Muscle layer of colon (tissue), 2 donors: ENCODE measurements at regions not wholly inside any gene's neighbourhood (a gene's known extent, or its start where the extent isn't known, plus 50 kb on each side); places are given as distances from the start of the nearest gene placed in this dataset.

Experiments
- H3K27ac ChIP-seq: one replicate; pipeline ENCODE4 v1.7.0; 2013; ENCODE audit warnings: low read depth, mild to moderate bottlenecking, low read length, moderate library complexity
- H3K27me3 ChIP-seq, 2 donors: one replicate each; pipeline ENCODE4 v1.7.0; 2013; ENCODE audit warnings: low read length in 2 of 2, mild to moderate bottlenecking in 2 of 2; ENCODE audit not compliant: insufficient read depth in 2 of 2, control insufficient read depth in 1 of 2
- H3K36me3 ChIP-seq: one replicate; pipeline ENCODE4 v1.7.0; 2013; ENCODE audit warnings: mild to moderate bottlenecking, low read length; ENCODE audit not compliant: insufficient read depth
- H3K4me1 ChIP-seq: one replicate; pipeline ENCODE4 v1.7.0; 2013; ENCODE audit warnings: mild to moderate bottlenecking, low read length; ENCODE audit not compliant: insufficient read depth
- H3K4me3 ChIP-seq, 2 donors: one replicate each; pipeline ENCODE4 v1.7.0; 2013; ENCODE audit warnings: low read length in 2 of 2, low read depth in 1 of 2, mild to moderate bottlenecking in 1 of 2, moderate library complexity in 1 of 2
- H3K9ac ChIP-seq: one replicate; pipeline ENCODE4 v1.7.0; 2013; ENCODE audit warnings: low read length
- H3K9me3 ChIP-seq: one replicate; pipeline ENCODE4 v1.7.0; 2013; ENCODE audit warnings: mild to moderate bottlenecking, low read length
- donor health status: abdominal sarcoma.
- donor health status: Adenocarcinoma of cecum.

DNA sequence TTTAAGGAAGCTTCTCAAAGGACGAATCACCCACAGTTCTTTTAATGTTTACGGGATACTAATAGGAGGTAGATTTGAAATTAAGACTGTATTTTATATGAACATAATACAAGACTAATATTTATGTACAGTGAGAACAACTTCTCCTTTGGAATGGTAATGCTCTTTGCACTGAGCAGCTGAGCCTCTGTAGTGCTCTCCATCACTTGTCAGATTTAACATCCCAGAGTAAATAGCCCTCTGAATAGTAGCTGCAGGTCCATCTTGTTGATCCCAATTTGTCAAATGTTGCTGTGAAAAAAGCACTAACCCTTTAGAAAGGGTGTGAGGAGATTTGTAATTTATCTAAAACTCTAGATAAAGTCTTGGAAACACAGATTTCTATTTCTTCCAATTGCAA is 351.4 kb upstream of the KCNMB2 start:
- H3K9me3 ChIP-seq = no peaks in the 10 kb centered on the region

DNA sequence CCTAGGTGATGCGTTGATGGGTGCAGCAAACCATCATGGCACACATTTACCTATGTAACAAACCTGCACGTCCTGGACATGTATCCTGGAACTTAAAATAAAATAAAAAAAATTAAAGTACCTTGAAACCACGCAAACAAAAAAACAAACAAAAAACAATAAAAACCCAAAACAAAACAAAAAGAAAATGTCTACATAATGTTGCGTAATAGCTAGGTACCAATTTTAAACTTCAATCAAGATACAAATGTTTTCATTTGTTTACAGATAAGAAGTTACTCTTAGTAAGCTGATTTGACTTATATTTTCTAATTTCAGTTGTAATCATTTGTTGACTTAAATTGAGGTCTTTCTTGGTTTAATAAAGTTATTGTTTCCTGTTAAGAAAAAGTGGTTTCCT is 349.6 kb upstream of the KCNMB2 start:
- Histone ChIP-seq H3K4me3 (no peak overlapping the region), H3K9ac (no peak overlapping the region), H3K27me3 (no peaks in the 10 kb centered on the region), H3K27ac (no peak overlapping the region), H3K36me3 (no peaks in the 10 kb centered on the region), H3K4me1 (peaks cover 6% of the 10 kb centered on the region), H3K9me3 (no peaks in the 10 kb centered on the region)

More for the DNA sequence above, 351.4 kb upstream of the KCNMB2 start:
- no peak overlapping the region for H3K27ac ChIP-seq
- no peak overlapping the region for H3K9ac ChIP-seq
- H3K4me3 ChIP-seq = no peak overlapping the region
- peaks cover 6% of the 10 kb centered on the region for H3K4me1 ChIP-seq
- H3K36me3 ChIP-seq = no peaks in the 10 kb centered on the region
- no peaks in the 10 kb centered on the region for H3K27me3 ChIP-seq

DNA sequence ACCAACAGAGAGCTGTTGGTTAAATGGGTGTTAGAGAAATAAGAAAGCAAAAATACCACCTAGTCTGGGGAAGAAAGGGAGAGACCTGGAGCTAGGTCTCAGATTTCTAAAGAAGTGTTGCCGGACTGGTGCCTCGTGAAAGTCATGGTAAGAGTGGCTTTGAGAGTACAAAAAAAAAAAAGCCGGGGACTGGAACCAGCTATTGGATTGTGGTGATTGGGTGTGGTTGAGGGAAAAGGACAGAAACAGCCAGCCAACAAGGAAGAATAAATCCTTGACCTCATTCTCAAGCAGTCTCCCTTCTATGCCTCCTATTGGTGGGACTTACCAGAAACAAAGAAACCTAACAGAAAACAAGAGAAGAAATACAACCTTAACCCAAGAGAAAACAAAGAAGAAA is 346.4 kb upstream of the KCNMB2 start:
- Histone ChIP-seq H3K4me3 (no peak overlapping the region), H3K4me1 (no peaks in the 10 kb centered on the region), H3K9ac (no peak overlapping the region), H3K36me3 (no peaks in the 10 kb centered on the region), H3K27ac (no peak overlapping the region), H3K27me3 (no peaks in the 10 kb centered on the region), H3K9me3 (no peaks in the 10 kb centered on the region)

DNA sequence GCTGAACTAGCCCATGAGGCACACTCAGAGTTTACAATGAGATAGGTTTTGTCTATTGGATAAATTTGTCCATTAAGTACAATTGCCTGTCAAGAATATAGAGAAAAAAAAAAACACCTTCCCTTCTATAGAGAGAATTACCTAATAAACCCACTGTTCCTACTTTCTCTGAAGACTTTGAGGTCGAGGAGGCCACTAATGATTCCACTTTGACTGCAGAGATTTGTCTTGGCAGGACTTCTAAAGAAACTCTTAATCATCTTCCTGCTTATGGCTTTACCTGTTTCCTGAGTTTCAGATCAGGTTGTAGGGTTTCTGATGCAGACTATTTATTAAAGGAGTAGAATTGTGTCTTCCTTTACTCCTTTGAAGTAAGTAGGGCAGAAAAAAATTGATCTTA is 342.4 kb upstream of the KCNMB2 start:
- Histone ChIP-seq H3K4me3 (no peak overlapping the region), H3K36me3 (no peaks in the 10 kb centered on the region), H3K27ac (no peak overlapping the region), H3K4me1 (peaks cover 3% of the 10 kb centered on the region), H3K9me3 (no peaks in the 10 kb centered on the region), H3K9ac (no peak overlapping the region), H3K27me3 (no peaks in the 10 kb centered on the region)

DNA sequence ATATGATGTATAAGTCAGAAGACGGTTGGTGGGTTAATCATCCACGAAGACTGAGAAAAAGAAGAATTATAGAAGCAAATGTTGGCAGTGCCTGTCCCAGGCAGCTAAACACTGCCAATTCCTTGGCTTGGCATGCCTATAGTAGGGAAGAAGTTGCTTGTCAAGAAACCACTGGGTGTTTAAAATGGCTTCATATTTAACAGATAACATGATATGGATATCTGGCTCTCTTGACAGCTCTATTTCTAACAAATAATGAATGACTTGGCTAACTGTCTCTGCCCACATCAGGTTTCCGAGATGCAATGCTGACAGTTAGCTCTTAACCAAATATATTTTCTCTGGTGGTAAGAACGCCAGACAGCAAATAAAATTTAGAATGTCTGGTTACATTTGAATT is 341.7 kb upstream of the KCNMB2 start:
- Histone ChIP-seq H3K36me3 (no peaks in the 10 kb centered on the region), H3K27ac (no peak overlapping the region), H3K4me3 (no peak overlapping the region), H3K9ac (no peak overlapping the region), H3K27me3 (no peaks in the 10 kb centered on the region), H3K9me3 (no peaks in the 10 kb centered on the region), H3K4me1 (peaks cover 3% of the 10 kb centered on the region)

DNA sequence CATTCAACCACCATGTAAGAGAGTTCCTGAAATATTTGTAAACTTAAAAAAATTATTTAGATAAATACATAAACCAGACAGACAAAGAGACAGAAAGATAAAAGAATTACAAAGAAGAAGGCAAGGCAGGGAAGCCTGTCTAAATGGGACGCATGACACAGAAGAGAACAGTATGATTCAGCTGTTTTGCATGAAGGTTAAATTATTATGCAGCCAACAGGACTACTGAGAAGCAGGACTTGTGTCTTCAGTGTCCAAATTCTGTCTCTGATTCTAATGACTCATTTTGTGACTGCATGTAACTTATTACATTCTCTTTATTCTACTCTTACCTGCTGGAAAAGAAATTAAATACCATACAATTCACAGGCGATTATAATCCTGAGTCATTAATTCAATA is 340.4 kb upstream of the KCNMB2 start:
- no peak overlapping the region for H3K4me3 ChIP-seq
- H3K4me1 ChIP-seq = peaks cover 3% of the 10 kb centered on the region
- no peak overlapping the region for H3K9ac ChIP-seq
- H3K27me3 ChIP-seq = no peaks in the 10 kb centered on the region
- H3K9me3 ChIP-seq = no peaks in the 10 kb centered on the region
- no peaks in the 10 kb centered on the region for H3K36me3 ChIP-seq
- H3K27ac ChIP-seq = no peak overlapping the region

DNA sequence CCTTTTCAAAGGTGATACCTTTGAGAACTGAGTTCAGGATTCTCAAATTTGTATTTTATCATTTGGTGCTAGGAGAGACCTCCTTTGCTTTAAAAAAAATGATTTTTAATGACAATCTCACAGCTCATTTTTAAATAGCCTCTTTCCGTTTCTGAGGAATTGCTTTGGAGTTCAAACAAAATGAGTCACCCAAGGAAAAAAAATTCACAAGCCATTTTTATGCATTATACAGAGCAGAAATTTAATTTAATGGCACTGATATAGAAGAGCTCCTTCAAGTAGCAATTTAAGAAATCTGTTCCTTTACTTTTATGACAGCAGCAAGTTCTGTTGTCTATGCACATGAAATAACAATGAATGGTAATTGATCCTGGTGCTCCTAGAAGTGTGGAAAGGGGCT is 337.9 kb upstream of the KCNMB2 start:
- Histone ChIP-seq H3K27me3 (no peaks in the 10 kb centered on the region), H3K9ac (no peak overlapping the region)

DNA sequence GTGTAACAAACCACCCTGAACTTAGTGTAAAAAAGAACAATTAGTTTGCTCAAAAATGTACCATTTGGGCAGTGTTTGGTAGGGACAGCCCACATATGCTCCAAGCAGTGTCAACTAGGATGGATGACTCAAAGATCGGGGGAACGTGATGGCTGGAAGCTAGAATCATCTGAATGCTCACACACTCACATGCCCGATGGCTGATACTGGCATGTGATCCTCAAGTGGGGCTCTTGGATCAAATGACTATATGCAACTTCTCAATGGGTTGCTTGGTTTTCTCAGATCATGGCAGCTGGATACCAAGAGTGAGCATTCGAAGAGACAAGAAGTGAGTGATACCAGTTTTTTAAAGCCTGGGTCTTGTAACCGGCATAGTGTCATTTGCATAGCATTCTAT is 335.9 kb upstream of the KCNMB2 start:
- H3K27ac ChIP-seq = no peak overlapping the region

More for the DNA sequence above, 337.9 kb upstream of the KCNMB2 start:
- no peak overlapping the region for H3K27ac ChIP-seq
- no peaks in the 10 kb centered on the region for H3K9me3 ChIP-seq
- H3K4me1 ChIP-seq = peaks cover 6% of the 10 kb centered on the region
- H3K4me3 ChIP-seq = no peak overlapping the region
- H3K36me3 ChIP-seq = no peaks in the 10 kb centered on the region

DNA sequence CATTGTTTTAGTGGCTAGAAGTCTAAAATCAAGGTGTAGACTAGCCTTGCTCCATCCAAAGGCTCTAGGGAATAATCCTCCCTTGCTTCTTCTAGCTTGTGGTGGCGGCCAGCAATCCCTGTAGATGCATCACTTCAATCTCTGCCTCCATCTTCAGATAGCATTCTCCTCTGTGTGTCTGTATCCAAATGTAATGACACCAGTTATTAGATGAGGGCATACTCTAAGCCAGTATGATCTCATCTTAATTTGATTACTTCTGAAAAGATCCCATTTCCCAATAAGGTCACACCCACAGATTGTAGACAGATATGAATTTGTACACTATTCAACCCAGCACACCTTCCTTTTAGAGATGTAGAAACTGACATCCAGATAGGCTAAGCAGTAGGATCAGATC is 334.5 kb upstream of the KCNMB2 start:
- no peak overlapping the region for H3K9ac ChIP-seq
- no peaks in the 10 kb centered on the region for H3K9me3 ChIP-seq

More for the DNA sequence above, 335.9 kb upstream of the KCNMB2 start:
- peaks cover 9% of the 10 kb centered on the region for H3K4me1 ChIP-seq
- no peaks in the 10 kb centered on the region for H3K36me3 ChIP-seq
- H3K9me3 ChIP-seq = no peaks in the 10 kb centered on the region
- no peak overlapping the region for H3K9ac ChIP-seq
- H3K4me3 ChIP-seq = no peak overlapping the region
- no peaks in the 10 kb centered on the region for H3K27me3 ChIP-seq

DNA sequence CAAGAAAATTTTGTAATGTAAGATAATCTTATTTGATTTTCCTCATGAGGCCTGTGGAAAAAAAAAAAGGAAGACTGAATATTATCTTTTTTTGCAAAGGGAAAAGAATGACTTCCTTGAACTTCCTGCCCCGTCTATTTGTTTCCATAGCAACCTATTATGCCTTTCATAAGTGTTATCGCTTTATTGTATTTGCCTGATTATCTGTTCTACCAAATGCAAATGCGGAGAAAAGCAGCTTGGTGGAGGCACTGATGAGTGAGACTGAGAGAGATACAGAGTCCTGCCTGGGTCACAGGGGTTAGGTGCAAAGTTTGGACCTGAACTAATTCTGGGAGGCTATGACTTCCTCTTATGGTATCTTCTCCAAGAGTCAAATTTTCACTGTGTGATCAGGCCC is 334.0 kb upstream of the KCNMB2 start:
- H3K27ac ChIP-seq = no peak overlapping the region
- H3K36me3 ChIP-seq = no peaks in the 10 kb centered on the region
- no peak overlapping the region for H3K9ac ChIP-seq

More for the DNA sequence above, 334.5 kb upstream of the KCNMB2 start:
- H3K4me1 ChIP-seq = peaks cover 9% of the 10 kb centered on the region
- no peak overlapping the region for H3K27ac ChIP-seq
- no peaks in the 10 kb centered on the region for H3K36me3 ChIP-seq
- no peaks in the 10 kb centered on the region for H3K27me3 ChIP-seq
- H3K4me3 ChIP-seq = no peak overlapping the region

DNA sequence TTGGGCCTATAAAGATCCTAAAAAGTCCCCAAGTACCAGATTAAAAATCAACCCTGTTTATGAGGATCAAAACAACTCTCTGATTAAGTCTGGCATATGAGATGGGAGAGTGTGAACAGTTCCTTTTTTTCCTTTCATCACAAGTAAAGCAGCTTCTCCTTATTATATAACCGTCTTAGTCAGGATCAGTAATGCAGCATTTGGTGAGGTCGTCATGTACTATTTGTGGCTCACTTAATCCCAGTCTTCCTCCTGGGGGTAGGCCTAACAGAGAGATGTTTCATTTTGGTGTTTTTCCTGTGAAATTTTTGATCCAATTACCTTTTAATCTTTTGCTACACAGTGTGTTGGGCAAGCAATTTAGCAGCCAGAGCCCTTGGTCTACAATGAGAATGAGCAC is 333.1 kb upstream of the KCNMB2 start:
- no peaks in the 10 kb centered on the region for H3K36me3 ChIP-seq
- H3K9me3 ChIP-seq = no peaks in the 10 kb centered on the region
- no peak overlapping the region for H3K4me3 ChIP-seq
- H3K4me1 ChIP-seq = peaks cover 9% of the 10 kb centered on the region
- no peak overlapping the region for H3K9ac ChIP-seq
- no peaks in the 10 kb centered on the region for H3K27me3 ChIP-seq
- H3K27ac ChIP-seq = no peak overlapping the region

More for the DNA sequence above, 334.0 kb upstream of the KCNMB2 start:
- no peaks in the 10 kb centered on the region for H3K27me3 ChIP-seq
- no peaks in the 10 kb centered on the region for H3K9me3 ChIP-seq
- peaks cover 9% of the 10 kb centered on the region for H3K4me1 ChIP-seq
- no peak overlapping the region for H3K4me3 ChIP-seq

DNA sequence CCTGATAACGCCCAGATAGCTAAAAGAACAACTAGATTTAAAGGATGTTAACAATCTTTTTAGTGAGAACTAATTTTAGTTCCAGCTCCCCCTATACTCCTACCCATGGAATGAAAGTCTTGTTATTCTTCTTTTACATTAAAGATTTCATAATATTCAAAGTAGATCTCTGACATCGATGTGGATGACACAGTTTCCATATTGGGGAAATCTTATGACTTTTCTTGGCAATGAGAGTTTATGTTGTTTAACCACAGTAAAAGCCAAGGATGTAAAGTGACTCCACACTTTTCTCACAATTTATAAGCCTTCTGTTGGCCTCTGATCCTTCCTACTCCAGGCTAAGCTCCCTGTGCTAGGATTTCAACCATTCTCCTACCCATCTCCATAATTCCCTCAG is 332.6 kb upstream of the KCNMB2 start:
- Histone ChIP-seq H3K4me3 (no peak overlapping the region), H3K27me3 (no peaks in the 10 kb centered on the region), H3K9ac (no peak overlapping the region), H3K4me1 (peaks cover 9% of the 10 kb centered on the region), H3K9me3 (no peaks in the 10 kb centered on the region), H3K27ac (no peak overlapping the region), H3K36me3 (no peaks in the 10 kb centered on the region)
